AG10803 (cell line): ENCODE measurements at regions not wholly inside any gene's neighbourhood (a gene's known extent, or its start where the extent isn't known, plus 50 kb on each side); places are given as distances from the start of the nearest gene placed in this dataset.
"Not testable (repeated sequence)": the region's sequence is repeated elsewhere in the genome, so short reads cannot be mapped to it uniquely, and the experiment has no call there.

ENCODE experiments used
- DNase-seq: peaks from one replicate; pipeline ENCODE4 v3.0.0; 2010; ENCODE audit warnings: low read depth
- H3K4me3 ChIP-seq: 2 replicates; pipeline ENCODE4 v1.5.1; 2011; ENCODE audit warnings: mild to moderate bottlenecking, low read length, control low read depth
- CTCF ChIP-seq: conservative IDR thresholded peaks from 2 replicates; pipeline ENCODE4 v1.5.1; 2011; ENCODE audit warnings: mild to moderate bottlenecking, low read length, control low read depth, inconsistent platforms

GRCh38 chr17:19470530-19471261, 59.7 kb downstream of the RNF112 start:
- peak overlapping the region; percentile 26 for H3K4me3 ChIP-seq
- peak; percentile 59 for DNase-seq
- no peak for TF ChIP-seq CTCF

- not testable (repeated sequence) for DNase-seq, H3K4me3 ChIP-seq
Measured at GRCh38 chr17:19474405-19474804, 59.2 kb upstream of the SLC47A1 start.

GRCh38 chr17:19475800-19476199, 57.9 kb upstream of the SLC47A1 start:
- H3K4me3 ChIP-seq, DNase-seq: not testable (repeated sequence)

GRCh38 chr17:19482576-19482975, 51.1 kb upstream of the SLC47A1 start:
- TF ChIP-seq CTCF = no peak
- no peak overlapping the region for H3K4me3 ChIP-seq
- peak; percentile 67 for DNase-seq
